ENCODE measurements at regions not wholly inside any gene's neighbourhood (a gene's known extent, or its start where the extent isn't known, plus 50 kb on each side); places are given as distances from the start of the nearest gene placed in this dataset.

GRCh38 chr15:25624504-25625177 is 185.8 kb upstream of the UBE3A start:
- DNase-seq (ENCODE audit: extremely low read depth, low read depth) = no peak
- no peak for TF ChIP-seq CTCF (IDR thresholded peaks at IDR 0.05; ENCODE audit: low read depth, low read length)

- DNase-seq (ENCODE audit: extremely low read depth, low read depth) = no peak
- no peak for TF ChIP-seq CTCF (IDR thresholded peaks at IDR 0.05; ENCODE audit: low read depth, low read length)
These were observed 184.9 kb upstream of the UBE3A start for GRCh38 chr15:25623708-25624107.

GRCh38 chr15:25620466-25620865 is 181.6 kb upstream of the UBE3A start:
- no peak for TF ChIP-seq CTCF (IDR thresholded peaks at IDR 0.05; ENCODE audit: low read depth, low read length)
- DNase-seq (ENCODE audit: extremely low read depth, low read depth) = no peak

GRCh38 chr15:25619761-25620160 is 180.9 kb upstream of the UBE3A start:
- TF ChIP-seq CTCF (IDR thresholded peaks at IDR 0.05; ENCODE audit: low read depth, low read length) = no peak

GRCh38 chr15:25619076-25619475 is 180.3 kb upstream of the UBE3A start:
- TF ChIP-seq CTCF (IDR thresholded peaks at IDR 0.05; ENCODE audit: low read depth, low read length) = no peak
- no peak for DNase-seq (ENCODE audit: extremely low read depth, low read depth)

More at GRCh38 chr15:25619761-25620160, 180.9 kb upstream of the UBE3A start:
- DNase-seq (ENCODE audit: extremely low read depth, low read depth) = no peak

GRCh38 chr15:25618161-25618560 is 179.3 kb upstream of the UBE3A start:
- TF ChIP-seq CTCF (IDR thresholded peaks at IDR 0.05; ENCODE audit: low read depth, low read length) = no peak
- no peak for DNase-seq (ENCODE audit: extremely low read depth, low read depth)

- no peak for DNase-seq (ENCODE audit: extremely low read depth, low read depth)
- TF ChIP-seq CTCF (IDR thresholded peaks at IDR 0.05; ENCODE audit: low read depth, low read length) = no peak
These were observed 177.6 kb upstream of the UBE3A start for GRCh38 chr15:25616471-25616870.

Data from AG09319 (cell line).